ENCODE measurements at regions not wholly inside any gene's neighbourhood (a gene's known extent, or its start where the extent isn't known, plus 50 kb on each side); places are given as distances from the start of the nearest gene placed in this dataset.

DNA sequence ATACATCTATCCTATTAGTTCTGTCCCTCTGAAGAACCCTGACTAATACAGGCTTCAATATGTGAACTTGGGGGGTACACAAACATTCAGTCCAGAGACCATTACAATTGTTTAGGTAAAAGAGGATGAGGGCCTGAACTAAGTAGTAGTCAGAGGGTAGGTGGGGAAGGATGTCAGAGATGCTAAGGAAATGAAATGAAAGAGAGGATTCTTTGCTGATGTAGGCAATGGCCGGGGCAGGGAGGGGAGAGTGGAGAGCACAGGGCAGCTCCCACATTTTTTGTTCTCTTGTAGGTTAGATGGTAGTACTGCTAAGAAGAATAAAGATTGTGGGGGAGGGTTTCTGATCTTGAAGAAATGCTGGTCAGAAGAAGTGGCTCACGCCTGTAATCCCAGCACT is 60.8 kb downstream of the SOX4 start:
- H3K9ac ChIP-seq (ENCODE audit: control insufficient read depth, extremely low read depth, insufficient read depth, low read length): no peak overlapping the region
- FAIRE-seq: no peak

DNA sequence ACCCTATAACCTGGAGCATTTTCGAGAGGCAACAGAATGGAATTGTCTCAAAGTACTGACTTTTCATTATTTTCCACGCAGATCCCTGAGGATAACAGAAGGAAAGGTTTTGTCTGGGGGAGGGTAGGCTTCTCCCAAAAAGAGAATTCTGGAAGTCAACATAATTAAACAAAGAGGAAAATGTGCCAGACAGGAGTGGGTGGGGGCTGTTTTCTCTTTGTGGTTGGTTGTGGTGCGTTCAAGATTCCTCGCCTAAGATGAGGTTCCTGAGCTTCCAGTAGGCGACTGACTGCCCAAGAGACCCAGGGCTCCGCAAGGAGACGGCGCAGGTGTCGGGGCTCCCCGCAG is 70.4 kb downstream of the SOX4 start:
- dilution Hi-C loops (cut with MboI; ENCODE audit: extremely low pct_ligation_motif_present, low sequenced_read_pairs): no loop called here
- Histone ChIP-seq H3K9me3 (ENCODE audit: control insufficient read depth, low read depth, low read length) (no peaks in the 10 kb centered on the region), H3K9ac (ENCODE audit: control insufficient read depth, extremely low read depth, insufficient read depth, low read length) (no peak overlapping the region), H3K4me3 (ENCODE audit: control insufficient read depth in 2 of 3, extremely low read depth in 1 of 3, insufficient read depth in 2 of 3, low read depth in 1 of 3, low read length in 3 of 3) (peak overlapping the region; percentile 32 to 70 (median 62)), H2AFZ (ENCODE audit: control insufficient read depth, low read length) (peak overlapping the region; percentile 83), H3K4me1 (ENCODE audit: control insufficient read depth, extremely low read depth, insufficient read depth, low read length) (peaks cover 3% of the 10 kb centered on the region), H3K36me3 (ENCODE audit: control insufficient read depth in 2 of 2, extremely low read depth in 1 of 2, insufficient read depth in 2 of 2, low read length in 2 of 2) (no peaks in the 10 kb centered on the region), H3K9me1 (ENCODE audit: control insufficient read depth, extremely low read depth, insufficient read depth, low read length) (no peaks in the 10 kb centered on the region), H3K27ac (ENCODE audit: control insufficient read depth, insufficient read depth, low read length) (no peak overlapping the region), H3K4me2 (ENCODE audit: control insufficient read depth, extremely low read depth, insufficient read depth, low read depth, low read length) (peak overlapping the region; percentile 82), H4K20me1 (ENCODE audit: control insufficient read depth, extremely low read depth, insufficient read depth, low read length) (no peaks in the 10 kb centered on the region), H3K79me2 (ENCODE audit: control insufficient read depth, insufficient read depth, low read length) (no peaks in the 10 kb centered on the region), H3K27me3 (ENCODE audit: control insufficient read depth, extremely low read depth, insufficient read depth, low read length) (peaks cover 47% of the 10 kb centered on the region)
- FAIRE-seq (no peak), DNase-seq (ENCODE audit: low read depth, low spot score) (no peak)
- TF ChIP-seq, protein P1, sequence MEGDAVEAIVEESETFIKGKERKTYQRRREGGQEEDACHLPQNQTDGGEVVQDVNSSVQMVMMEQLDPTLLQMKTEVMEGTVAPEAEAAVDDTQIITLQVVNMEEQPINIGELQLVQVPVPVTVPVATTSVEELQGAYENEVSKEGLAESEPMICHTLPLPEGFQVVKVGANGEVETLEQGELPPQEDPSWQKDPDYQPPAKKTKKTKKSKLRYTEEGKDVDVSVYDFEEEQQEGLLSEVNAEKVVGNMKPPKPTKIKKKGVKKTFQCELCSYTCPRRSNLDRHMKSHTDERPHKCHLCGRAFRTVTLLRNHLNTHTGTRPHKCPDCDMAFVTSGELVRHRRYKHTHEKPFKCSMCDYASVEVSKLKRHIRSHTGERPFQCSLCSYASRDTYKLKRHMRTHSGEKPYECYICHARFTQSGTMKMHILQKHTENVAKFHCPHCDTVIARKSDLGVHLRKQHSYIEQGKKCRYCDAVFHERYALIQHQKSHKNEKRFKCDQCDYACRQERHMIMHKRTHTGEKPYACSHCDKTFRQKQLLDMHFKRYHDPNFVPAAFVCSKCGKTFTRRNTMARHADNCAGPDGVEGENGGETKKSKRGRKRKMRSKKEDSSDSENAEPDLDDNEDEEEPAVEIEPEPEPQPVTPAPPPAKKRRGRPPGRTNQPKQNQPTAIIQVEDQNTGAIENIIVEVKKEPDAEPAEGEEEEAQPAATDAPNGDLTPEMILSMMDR (optimal IDR thresholded peaks at IDR 0.05 in 1 of 3, IDR thresholded peaks at IDR 0.05 in 1 of 3, conservative IDR thresholded peaks at IDR 0.05 in 1 of 3; ENCODE audit: extremely low read depth in 1 of 3, insufficient read depth in 2 of 3, low read length in 3 of 3): no peak
- no peak for TF ChIP-seq EZH2 (IDR thresholded peaks at IDR 0.05; ENCODE audit: low read length)

More for the DNA sequence above, 60.8 kb downstream of the SOX4 start:
- DNase-seq (ENCODE audit: low read depth, low spot score): no peak
- Histone ChIP-seq H4K20me1 (ENCODE audit: control insufficient read depth, extremely low read depth, insufficient read depth, low read length) (no peaks in the 10 kb centered on the region), H2AFZ (ENCODE audit: control insufficient read depth, low read length) (no peak overlapping the region), H3K27ac (ENCODE audit: control insufficient read depth, insufficient read depth, low read length) (no peak overlapping the region), H3K27me3 (ENCODE audit: control insufficient read depth, extremely low read depth, insufficient read depth, low read length) (no peaks in the 10 kb centered on the region), H3K9me3 (ENCODE audit: control insufficient read depth, low read depth, low read length) (no peaks in the 10 kb centered on the region), H3K79me2 (ENCODE audit: control insufficient read depth, insufficient read depth, low read length) (no peaks in the 10 kb centered on the region), H3K4me2 (ENCODE audit: control insufficient read depth, extremely low read depth, insufficient read depth, low read depth, low read length) (no peak overlapping the region), H3K9me1 (ENCODE audit: control insufficient read depth, extremely low read depth, insufficient read depth, low read length) (no peaks in the 10 kb centered on the region), H3K4me1 (ENCODE audit: control insufficient read depth, extremely low read depth, insufficient read depth, low read length) (peaks cover 2% of the 10 kb centered on the region), H3K4me3 (ENCODE audit: control insufficient read depth in 2 of 3, extremely low read depth in 1 of 3, insufficient read depth in 2 of 3, low read depth in 1 of 3, low read length in 3 of 3) (no peak overlapping the region), H3K36me3 (ENCODE audit: control insufficient read depth in 2 of 2, extremely low read depth in 1 of 2, insufficient read depth in 2 of 2, low read length in 2 of 2) (no peaks in the 10 kb centered on the region)
- TF ChIP-seq EZH2 (IDR thresholded peaks at IDR 0.05; ENCODE audit: low read length): no peak
- TF ChIP-seq, protein P1 (optimal IDR thresholded peaks at IDR 0.05 in 1 of 3, IDR thresholded peaks at IDR 0.05 in 1 of 3, conservative IDR thresholded peaks at IDR 0.05 in 1 of 3; ENCODE audit: extremely low read depth in 1 of 3, insufficient read depth in 2 of 3, low read length in 3 of 3): no peak
- dilution Hi-C loops (cut with MboI; ENCODE audit: extremely low pct_ligation_motif_present, low sequenced_read_pairs): no loop called here

All from keratinocyte (primary cell).